ENCODE measurements at regions not wholly inside any gene's neighbourhood (a gene's known extent, or its start where the extent isn't known, plus 50 kb on each side); places are given as distances from the start of the nearest gene placed in this dataset.

- dilution Hi-C loops (cut with MboI; ENCODE audit: extremely low pct_ligation_motif_present, low sequenced_read_pairs) (no loop called here), intact Hi-C loops (cut with micrococcal nuclease) (no loop called here)
- no peaks in the 10 kb centered on the region for H3K9me3 ChIP-seq (replicated peaks; ENCODE audit: control insufficient read depth, insufficient read depth, low read length)
- FAIRE-seq, result no peak
- H2AFZ ChIP-seq (ENCODE audit: low read depth, low read length), result no peak overlapping the region
- H3K27ac ChIP-seq (ENCODE audit: insufficient read depth, low read depth, low read length), result no peak overlapping the region
- H4K20me1 ChIP-seq (replicated peaks; ENCODE audit: control insufficient read depth, extremely low read depth, insufficient read depth, low read length), result no peaks in the 10 kb centered on the region
- no peak overlapping the region for H3K9ac ChIP-seq (replicated peaks; ENCODE audit: extremely low read depth, insufficient read depth, low read length)
- no peaks in the 10 kb centered on the region for H3K27me3 ChIP-seq (ENCODE audit: control insufficient read depth in 2 of 2, insufficient read depth in 2 of 2, low read length in 2 of 2)
- no peak overlapping the region for H3K4me2 ChIP-seq (ENCODE audit: insufficient read depth, low read length)
- ChIA-PET POLR2A (no interaction called here), CTCF (no interaction called here)
- H3K79me2 ChIP-seq (ENCODE audit: control insufficient read depth, insufficient read depth, low read length), result no peaks in the 10 kb centered on the region
- DNase-seq (ENCODE audit: low read depth, low spot score), result peak; percentile 28
- TF ChIP-seq EZH2 (IDR thresholded peaks at IDR 0.05; ENCODE audit: borderline replicate concordance, low read depth, low read length, severe bottlenecking) (no peak), JUN (IDR thresholded peaks at IDR 0.05; ENCODE audit: borderline replicate concordance, insufficient read depth, insufficient read length, low read depth) (no peak), FOS (IDR thresholded peaks at IDR 0.05; ENCODE audit: borderline replicate concordance, insufficient read depth, low read length) (no peak), GATA2 (IDR thresholded peaks at IDR 0.05; ENCODE audit: insufficient read depth, insufficient read length, low read depth, low read length) (no peak), MYC (IDR thresholded peaks at IDR 0.05; ENCODE audit: low read depth, low read length) (no peak), POLR2AphosphoS5 (IDR thresholded peaks at IDR 0.05; ENCODE audit: insufficient read depth, low read depth, low read length) (no peak), POLR2A (IDR thresholded peaks at IDR 0.05; ENCODE audit: low read depth, low read length) (no peak)
- H3K4me1 ChIP-seq (ENCODE audit: control insufficient read depth, extremely low read depth, insufficient read depth, low read length), result no peaks in the 10 kb centered on the region
- H3K4me3 ChIP-seq (replicated peaks in 1 of 3; ENCODE audit: insufficient read depth in 1 of 3, low read depth in 1 of 3, low read length in 3 of 3), result no peak overlapping the region
- no TSS peak for BruUV-seq (replicated peaks)
- H3K9me1 ChIP-seq (replicated peaks; ENCODE audit: control insufficient read depth, extremely low read depth, insufficient read depth, low read length), result no peaks in the 10 kb centered on the region
- H3K36me3 ChIP-seq (ENCODE audit: control insufficient read depth in 2 of 2, extremely low read depth in 1 of 2, insufficient read depth in 2 of 2, low read length in 2 of 2), result no peaks in the 10 kb centered on the region
Measured at GRCh38 chr13:106967391-106967790, 399.5 kb upstream of the ARGLU1 start.

- H3K9me1 ChIP-seq (replicated peaks; ENCODE audit: control insufficient read depth, extremely low read depth, insufficient read depth, low read length), result no peaks in the 10 kb centered on the region
- no peak for FAIRE-seq
- ChIA-PET POLR2A (no interaction called here), CTCF (no interaction called here)
- H3K36me3 ChIP-seq (ENCODE audit: control insufficient read depth in 2 of 2, extremely low read depth in 1 of 2, insufficient read depth in 2 of 2, low read length in 2 of 2), result no peaks in the 10 kb centered on the region
- no peak for DNase-seq (ENCODE audit: low read depth, low spot score)
- H3K27ac ChIP-seq (ENCODE audit: insufficient read depth, low read depth, low read length), result no peak overlapping the region
- no peak for TF ChIP-seq MYC (IDR thresholded peaks at IDR 0.05; ENCODE audit: low read depth, low read length)
- no peak for TF ChIP-seq EZH2 (IDR thresholded peaks at IDR 0.05; ENCODE audit: borderline replicate concordance, low read depth, low read length, severe bottlenecking)
- no peak for TF ChIP-seq POLR2A (IDR thresholded peaks at IDR 0.05; ENCODE audit: low read depth, low read length)
- TF ChIP-seq, protein P1, sequence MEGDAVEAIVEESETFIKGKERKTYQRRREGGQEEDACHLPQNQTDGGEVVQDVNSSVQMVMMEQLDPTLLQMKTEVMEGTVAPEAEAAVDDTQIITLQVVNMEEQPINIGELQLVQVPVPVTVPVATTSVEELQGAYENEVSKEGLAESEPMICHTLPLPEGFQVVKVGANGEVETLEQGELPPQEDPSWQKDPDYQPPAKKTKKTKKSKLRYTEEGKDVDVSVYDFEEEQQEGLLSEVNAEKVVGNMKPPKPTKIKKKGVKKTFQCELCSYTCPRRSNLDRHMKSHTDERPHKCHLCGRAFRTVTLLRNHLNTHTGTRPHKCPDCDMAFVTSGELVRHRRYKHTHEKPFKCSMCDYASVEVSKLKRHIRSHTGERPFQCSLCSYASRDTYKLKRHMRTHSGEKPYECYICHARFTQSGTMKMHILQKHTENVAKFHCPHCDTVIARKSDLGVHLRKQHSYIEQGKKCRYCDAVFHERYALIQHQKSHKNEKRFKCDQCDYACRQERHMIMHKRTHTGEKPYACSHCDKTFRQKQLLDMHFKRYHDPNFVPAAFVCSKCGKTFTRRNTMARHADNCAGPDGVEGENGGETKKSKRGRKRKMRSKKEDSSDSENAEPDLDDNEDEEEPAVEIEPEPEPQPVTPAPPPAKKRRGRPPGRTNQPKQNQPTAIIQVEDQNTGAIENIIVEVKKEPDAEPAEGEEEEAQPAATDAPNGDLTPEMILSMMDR (IDR thresholded peaks at IDR 0.05; ENCODE audit: extremely low read depth in 1 of 2, insufficient read depth in 1 of 2, low read depth in 1 of 2, low read length in 2 of 2), result no peak
- TF ChIP-seq, protein P2, sequence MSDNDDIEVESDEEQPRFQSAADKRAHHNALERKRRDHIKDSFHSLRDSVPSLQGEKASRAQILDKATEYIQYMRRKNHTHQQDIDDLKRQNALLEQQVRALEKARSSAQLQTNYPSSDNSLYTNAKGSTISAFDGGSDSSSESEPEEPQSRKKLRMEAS (IDR thresholded peaks at IDR 0.05; ENCODE audit: insufficient read depth, insufficient read length), result no peak
- no peak for TF ChIP-seq FOS (IDR thresholded peaks at IDR 0.05; ENCODE audit: borderline replicate concordance, insufficient read depth, low read length)
- no peak for TF ChIP-seq POLR2AphosphoS5 (IDR thresholded peaks at IDR 0.05; ENCODE audit: insufficient read depth, low read depth, low read length)
- no peak for TF ChIP-seq GATA2 (IDR thresholded peaks at IDR 0.05; ENCODE audit: insufficient read depth, insufficient read length, low read depth, low read length)
- TF ChIP-seq JUN (IDR thresholded peaks at IDR 0.05; ENCODE audit: borderline replicate concordance, insufficient read depth, insufficient read length, low read depth), result no peak
- H3K9ac ChIP-seq (replicated peaks; ENCODE audit: extremely low read depth, insufficient read depth, low read length), result no peak overlapping the region
- H4K20me1 ChIP-seq (replicated peaks; ENCODE audit: control insufficient read depth, extremely low read depth, insufficient read depth, low read length), result no peaks in the 10 kb centered on the region
- H3K4me1 ChIP-seq (ENCODE audit: control insufficient read depth, extremely low read depth, insufficient read depth, low read length), result no peaks in the 10 kb centered on the region
- no peaks in the 10 kb centered on the region for H3K79me2 ChIP-seq (ENCODE audit: control insufficient read depth, insufficient read depth, low read length)
- dilution Hi-C loops (cut with MboI; ENCODE audit: extremely low pct_ligation_motif_present, low sequenced_read_pairs) (no loop called here), intact Hi-C loops (cut with micrococcal nuclease) (no loop called here)
- H3K4me2 ChIP-seq (ENCODE audit: insufficient read depth, low read length), result no peak overlapping the region
- H2AFZ ChIP-seq (ENCODE audit: low read depth, low read length), result no peak overlapping the region
- H3K9me3 ChIP-seq (replicated peaks; ENCODE audit: control insufficient read depth, insufficient read depth, low read length), result no peaks in the 10 kb centered on the region
- no peak overlapping the region for H3K4me3 ChIP-seq (replicated peaks in 1 of 3; ENCODE audit: insufficient read depth in 1 of 3, low read depth in 1 of 3, low read length in 3 of 3)
- H3K27me3 ChIP-seq (ENCODE audit: control insufficient read depth in 2 of 2, insufficient read depth in 2 of 2, low read length in 2 of 2), result no peaks in the 10 kb centered on the region
- BruUV-seq (replicated peaks), result no TSS peak
Measured at GRCh38 chr13:106963151-106963550, 395.2 kb upstream of the ARGLU1 start.
